HCT116 (cell line): ENCODE measurements at regions not wholly inside any gene's neighbourhood (a gene's known extent, or its start where the extent isn't known, plus 50 kb on each side); places are given as distances from the start of the nearest gene placed in this dataset.

Source experiments
- ATAC-seq: fragments of 200-7000 bp; cut with Tn5 transposase; 2 replicates; pipeline ENCODE4 v1.9.1; 2020; ENCODE audit warnings: mild to moderate bottlenecking, moderate library complexity
- BruUV-seq: library from RNA; stranded (reverse); fragments of 400-500 nt; replicated peaks from 2 replicates; lab custom pipeline; 2021; lab: Mats Ljungman, UMichigan
- CTCF ChIA-PET: fragments of 300-600 bp; sonication (Branson Sonifier 250); formaldehyde crosslinking; loops from one replicate; lab custom pipeline; 2021; ENCODE audit warnings: antibody characterized with exemption; lab: Charles Lee
- POLR2A ChIA-PET: fragments of 300-600, 350-600 bp; sonication (Branson Sonifier 250); formaldehyde crosslinking; loops from one replicate; lab custom pipeline; 2021; ENCODE audit warnings: antibody characterized with exemption; lab: Charles Lee
- RAD21 ChIA-PET, 2 experiments: fragments of 300-600 bp; sonication (Branson Sonifier 250); formaldehyde crosslinking; loops; one replicate each; lab custom pipeline; 2023; ENCODE audit warnings: low total read pairs in 2 of 2; ENCODE audit not compliant: uncharacterized antibody in 2 of 2, unreplicated experiment in 2 of 2, low non-redundant PET in 1 of 2; lab: Charles Lee
- DNase-seq: peaks from one replicate; pipeline ENCODE4 v3.0.0-alpha.2; 2010; ENCODE audit warnings: low read depth, low spot score
- H2AFZ ChIP-seq: fragments of 200-600 bp; shearing (Covaris generic), sonication (generic); 2 replicates; pipeline ENCODE4 v1.6.1; 2017; ENCODE audit warnings: low read depth, mixed run types, mixed read lengths, antibody characterized with exemption, low read length; ENCODE audit not compliant: poor library complexity, severe bottlenecking
- H3K27ac ChIP-seq: 2 replicates; pipeline ENCODE4 v1.5.1; 2012; ENCODE audit warnings: low read depth, low read length
- H3K27me3 ChIP-seq: fragments of 200-600 bp; sonication (generic); 2 replicates; pipeline ENCODE4 v1.6.1; 2016; ENCODE audit warnings: mixed run types, low read length, mixed read lengths; ENCODE audit not compliant: insufficient read depth
- H3K36me3 ChIP-seq, 2 experiments: fragments of 200-500 bp in 1 of 2; fragments of 200-600 bp in 1 of 2; sonication (Bioruptor generic) in 1 of 2; sonication (generic) in 1 of 2; 2 replicates each; pipeline versions ENCODE4 v1.5.1 to v1.6.1; 2014 to 2016; ENCODE audit warnings: low read length in 2 of 2, inconsistent platforms in 1 of 2, mixed read lengths in 1 of 2, mixed run types in 1 of 2; ENCODE audit not compliant: insufficient read depth in 2 of 2, control insufficient read depth in 1 of 2
- H3K4me1 ChIP-seq, 2 experiments: fragments of 200-600 bp in 1 of 2; sonication (generic) in 1 of 2; 2 replicates each; pipeline versions ENCODE4 v1.5.1 to v1.6.1; 2012 to 2017; ENCODE audit warnings: low read length in 2 of 2, inconsistent platforms in 1 of 2, mild to moderate bottlenecking in 1 of 2, mixed read lengths in 1 of 2, mixed run types in 1 of 2, moderate library complexity in 1 of 2; ENCODE audit not compliant: insufficient read depth in 2 of 2, control insufficient read depth in 1 of 2
- H3K4me2 ChIP-seq: fragments of 200-600 bp; sonication (generic); 2 replicates; pipeline ENCODE4 v1.6.1; 2017; ENCODE audit warnings: mixed run types, low read length, mixed read lengths
- H3K4me3 ChIP-seq, 2 experiments: fragments of 200-600 bp in 1 of 2; sonication (generic) in 1 of 2; replicated peaks in 1 of 2; 2 replicates each; pipeline ENCODE4 v1.5.1; 2011 to 2016; ENCODE audit warnings: low read length in 2 of 2, control low read depth in 1 of 2, low read depth in 1 of 2, mild to moderate bottlenecking in 1 of 2, mixed read lengths in 1 of 2, mixed run types in 1 of 2
- H3K79me2 ChIP-seq: fragments of 200-600 bp; sonication (generic); 2 replicates; pipeline ENCODE4 v1.6.1; 2017; ENCODE audit warnings: mild to moderate bottlenecking, mixed run types, low read length, moderate library complexity, mixed read lengths; ENCODE audit not compliant: insufficient read depth
- H3K9ac ChIP-seq: fragments of 200-600 bp; sonication (generic); 2 replicates; pipeline ENCODE4 v1.6.1; 2016; ENCODE audit warnings: low read length, mixed read lengths
- H3K9me2 ChIP-seq: fragments of 200-600 bp; sonication (generic), shearing (Covaris generic); 2 replicates; pipeline ENCODE4 v1.6.1; 2017; ENCODE audit warnings: mixed run types, mild to moderate bottlenecking, moderate library complexity; ENCODE audit not compliant: insufficient read depth
- H3K9me3 ChIP-seq, 2 experiments: fragments of 200-500 bp in 1 of 2; fragments of 200-600 bp in 1 of 2; sonication (Bioruptor generic) in 1 of 2; sonication (generic) in 1 of 2; 2 replicates each; pipeline ENCODE4 v1.6.1; 2014 to 2017; ENCODE audit warnings: low read length in 2 of 2, mixed read lengths in 2 of 2, inconsistent platforms in 1 of 2, low read depth in 1 of 2, mild to moderate bottlenecking in 1 of 2, mixed run types in 1 of 2, moderate library complexity in 1 of 2; ENCODE audit not compliant: control insufficient read depth in 1 of 2, insufficient read depth in 1 of 2
- H4K20me1 ChIP-seq: fragments of 200-600 bp; sonication (generic), shearing (Covaris generic); 2 replicates; pipeline ENCODE4 v1.6.1; 2017; ENCODE audit warnings: mixed run types, mild to moderate bottlenecking, moderate library complexity; ENCODE audit not compliant: insufficient read depth
- ATF3 ChIP-seq: IDR thresholded peaks from 2 replicates; pipeline ENCODE4 v1.6.1; 2012
- CTCF ChIP-seq, 3 experiments: fragments of 200-600 bp in 1 of 3; sonication (generic) in 1 of 3; IDR thresholded peaks in 2 of 3; conservative IDR thresholded peaks in 1 of 3; 2 replicates each; pipeline ENCODE4 v1.5.1; 2012 to 2017; ENCODE audit warnings: low read depth in 2 of 3, low read length in 2 of 3, antibody characterized with exemption in 1 of 3, borderline replicate concordance in 1 of 3, control low read depth in 1 of 3, mild to moderate bottlenecking in 1 of 3, mixed read lengths in 1 of 3, mixed run types in 1 of 3, moderate library complexity in 1 of 3; ENCODE audit not compliant: insufficient read depth in 1 of 3
- EGR1 ChIP-seq: IDR thresholded peaks from 2 replicates; pipeline ENCODE4 v1.6.1; 2012; ENCODE audit warnings: low read depth
- EZH2 ChIP-seq: fragments of 200-600 bp; sonication (generic); IDR thresholded peaks from 2 replicates; pipeline ENCODE4 v1.6.1; 2017; ENCODE audit warnings: antibody characterized with exemption, mixed run types
- POLR2A ChIP-seq: IDR thresholded peaks from 2 replicates; pipeline ENCODE4 v1.7.0; 2011; ENCODE audit warnings: borderline replicate concordance; ENCODE audit not compliant: insufficient read depth, insufficient read length; ENCODE audit errors: extremely low read depth
- POLR2AphosphoS5 ChIP-seq: IDR thresholded peaks from 2 replicates; pipeline ENCODE4 v1.6.1; 2011; ENCODE audit warnings: mild to moderate bottlenecking, low read depth, low read length, moderate library complexity
- SP1 ChIP-seq: IDR thresholded peaks from 2 replicates; pipeline ENCODE4 v1.6.1; 2012; ENCODE audit warnings: low read depth
- YY1 ChIP-seq: IDR thresholded peaks from 2 replicates; pipeline ENCODE4 v1.6.1; 2011; ENCODE audit warnings: low read length, low read depth, moderate library complexity, mild to moderate bottlenecking; ENCODE audit not compliant: insufficient replicate concordance; ENCODE audit errors: extremely low read depth
- ZBTB33 ChIP-seq: IDR thresholded peaks from 2 replicates; pipeline ENCODE4 v1.6.1; 2011; ENCODE audit warnings: mild to moderate bottlenecking, low read length, moderate library complexity; ENCODE audit not compliant: insufficient replicate concordance; ENCODE audit errors: extremely low read depth
- ZFX ChIP-seq: fragments of 450-650 bp; IDR thresholded peaks from 2 replicates; pipeline ENCODE4 v1.6.1; 2017
- intact Hi-C: fragments of 100-400 bp; cut with micrococcal nuclease; formaldehyde crosslinking; loops from 2 replicates; pipeline ENCODE4 v1.10.0; 2022

GRCh38 chr4:36734334-36734733 lies 452.9 kb downstream of the DTHD1 start (continued):
- TF ChIP-seq CTCF (IDR thresholded peaks at IDR 0.05 in 2 of 3, conservative IDR thresholded peaks at IDR 0.05 in 1 of 3; ENCODE audit: borderline replicate concordance in 1 of 3, insufficient read depth in 1 of 3, low read depth in 2 of 3, low read length in 2 of 3) (no peak), EZH2 (no peak)

- RAD21 ChIA-PET, result no interaction called here
Observed at GRCh38 chr4:36737691-36738090, 456.3 kb downstream of the DTHD1 start.

More at GRCh38 chr4:36737691-36738090, 456.3 kb downstream of the DTHD1 start:
- BruUV-seq, result no TSS peak
- Histone ChIP-seq H3K9me2 (no peaks in the 10 kb centered on the region), H3K4me3 (no peak overlapping the region), H3K9me3 (no peaks in the 10 kb centered on the region), H3K36me3 (no peaks in the 10 kb centered on the region), H3K79me2 (no peaks in the 10 kb centered on the region), H3K27ac (no peak overlapping the region), H2AFZ (no peak overlapping the region), H3K9ac (no peak overlapping the region), H3K4me1 (no peaks in the 10 kb centered on the region), H3K27me3 (no peaks in the 10 kb centered on the region), H3K4me2 (no peak overlapping the region), H4K20me1 (no peaks in the 10 kb centered on the region)
- DNase-seq (no peak), ATAC-seq (no peak)
- CTCF ChIA-PET, result no interaction called here
- TF ChIP-seq YY1, result no peak
- TF ChIP-seq SP1, result no peak
- TF ChIP-seq POLR2A, result no peak
- TF ChIP-seq ZFX, result no peak
- TF ChIP-seq ATF3, result no peak
- no peak for TF ChIP-seq POLR2AphosphoS5
- TF ChIP-seq EGR1, result no peak
- no peak for TF ChIP-seq ZBTB33
- intact Hi-C loops, result no loop called here
- POLR2A ChIA-PET, result no interaction called here
